Astrocyte (in vitro differentiated cells and primary cell): ENCODE measurements at regions not wholly inside any gene's neighbourhood (a gene's known extent, or its start where the extent isn't known, plus 50 kb on each side); places are given as distances from the start of the nearest gene placed in this dataset.

Source experiments
- DNase-seq: peaks from one replicate; pipeline ENCODE4 v3.0.0-alpha.2; 2010; ENCODE audit warnings: low read depth
- FAIRE-seq: peaks from 2 replicates; lab custom pipeline; 2011; peaks lifted over from hg19 to GRCh38; lab: Jason Lieb, UNC
- H2AFZ ChIP-seq: 2 replicates; pipeline ENCODE4 v1.6.0; 2012; ENCODE audit warnings: low read depth, low read length, inconsistent platforms
- H3K27ac ChIP-seq: 2 replicates; pipeline ENCODE4 v1.5.1; 2011; ENCODE audit warnings: low read depth, low read length, inconsistent platforms
- H3K27me3 ChIP-seq: 2 replicates; pipeline ENCODE4 v1.6.0; 2011; ENCODE audit warnings: low read length, inconsistent platforms; ENCODE audit not compliant: insufficient read depth
- H3K36me3 ChIP-seq: 2 replicates; pipeline ENCODE4 v1.5.1; 2011; ENCODE audit warnings: low read length, inconsistent platforms; ENCODE audit not compliant: insufficient read depth
- H3K4me1 ChIP-seq: 2 replicates; pipeline ENCODE4 v1.5.1; 2011; ENCODE audit warnings: low read length, inconsistent platforms; ENCODE audit not compliant: insufficient read depth
- H3K4me2 ChIP-seq: 2 replicates; pipeline ENCODE4 v1.6.0; 2012; ENCODE audit warnings: low read length, inconsistent platforms
- H3K4me3 ChIP-seq: 2 replicates; pipeline ENCODE4 v1.5.1; 2011; ENCODE audit warnings: low read depth, mild to moderate bottlenecking, low read length, inconsistent platforms; ENCODE audit not compliant: insufficient read depth
- H3K79me2 ChIP-seq: 2 replicates; pipeline ENCODE4 v1.6.0; 2012; ENCODE audit warnings: mild to moderate bottlenecking, low read length, inconsistent platforms; ENCODE audit not compliant: insufficient read depth
- H3K9ac ChIP-seq: 2 replicates; pipeline ENCODE4 v1.6.0; 2012; ENCODE audit warnings: mild to moderate bottlenecking, low read length, inconsistent platforms
- H3K9me3 ChIP-seq: 2 replicates; pipeline ENCODE4 v1.5.1; 2012; ENCODE audit warnings: low read depth, mild to moderate bottlenecking, low read length, inconsistent platforms; ENCODE audit not compliant: insufficient read depth
- H4K20me1 ChIP-seq: 2 replicates; pipeline ENCODE4 v1.6.0; 2012; ENCODE audit warnings: low read length, inconsistent platforms; ENCODE audit not compliant: insufficient read depth
- H3K27ac Mint-ChIP-seq: one replicate; pipeline ENCODE4 v1.8.0; 2021; ENCODE audit warnings: mild to moderate bottlenecking, mixed read lengths; ENCODE audit not compliant: unreplicated experiment
- H3K27me3 Mint-ChIP-seq: one replicate; pipeline ENCODE4 v1.8.0; 2021; ENCODE audit warnings: low read depth, mixed read lengths; ENCODE audit not compliant: unreplicated experiment
- H3K36me3 Mint-ChIP-seq: one replicate; pipeline ENCODE4 v1.8.0; 2021; ENCODE audit warnings: low read depth, mixed read lengths; ENCODE audit not compliant: unreplicated experiment
- H3K4me1 Mint-ChIP-seq: one replicate; pipeline ENCODE4 v1.8.0; 2021; ENCODE audit warnings: low read depth, mixed read lengths; ENCODE audit not compliant: unreplicated experiment
- H3K4me3 Mint-ChIP-seq: one replicate; pipeline ENCODE4 v1.8.0; 2021; ENCODE audit warnings: mild to moderate bottlenecking, moderate library complexity, mixed read lengths; ENCODE audit not compliant: unreplicated experiment
- H3K9me3 Mint-ChIP-seq: one replicate; pipeline ENCODE4 v1.8.0; 2021; ENCODE audit warnings: mild to moderate bottlenecking, mixed read lengths; ENCODE audit not compliant: unreplicated experiment
- EZH2 ChIP-seq: IDR thresholded peaks from 2 replicates; pipeline ENCODE4 v1.6.1; 2012; ENCODE audit warnings: mild to moderate bottlenecking, low read length, inconsistent platforms; ENCODE audit not compliant: insufficient read depth
- TF ChIP-seq, protein P1 (sequence below): IDR thresholded peaks from 2 replicates; pipeline ENCODE4 v1.5.1; 2011; ENCODE audit warnings: low read depth, mild to moderate bottlenecking, inconsistent platforms, low read length, moderate library complexity; ENCODE audit not compliant: insufficient read depth

DNA sequence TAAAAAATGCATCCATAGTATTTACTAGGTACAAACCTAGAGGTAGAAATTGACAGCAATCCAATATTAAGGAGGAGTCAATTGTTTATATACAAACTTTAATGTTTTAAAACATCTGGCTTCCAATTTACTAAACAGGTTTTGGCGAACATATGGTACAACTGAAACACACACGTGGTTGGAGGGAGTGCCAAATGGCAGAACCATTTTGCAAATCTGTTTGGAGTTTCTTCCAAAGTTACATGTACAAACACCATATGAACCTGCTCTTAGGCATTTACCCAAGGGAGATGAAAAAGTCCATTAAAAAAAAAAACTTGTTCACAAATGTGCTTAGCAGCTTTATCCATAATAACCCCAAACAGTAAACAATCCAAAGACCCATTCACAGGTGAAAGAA, 159.8 kb upstream of the MYOCD start:
- no peak overlapping the region for H3K9ac ChIP-seq
- H3K27me3 ChIP-seq, result no peaks in the 10 kb centered on the region
- no peaks in the 10 kb centered on the region for H3K27me3 Mint-ChIP-seq
- no peak overlapping the region for H3K4me2 ChIP-seq
- H3K4me3 Mint-ChIP-seq, result no peak overlapping the region
- H3K27ac ChIP-seq, result no peak overlapping the region
- H3K4me3 ChIP-seq, result no peak overlapping the region
- H3K9me3 Mint-ChIP-seq, result no peaks in the 10 kb centered on the region
- no peaks in the 10 kb centered on the region for H4K20me1 ChIP-seq
- H3K27ac Mint-ChIP-seq, result no peak overlapping the region
- FAIRE-seq, result no peak
- no peak for TF ChIP-seq EZH2
- TF ChIP-seq, protein P1, sequence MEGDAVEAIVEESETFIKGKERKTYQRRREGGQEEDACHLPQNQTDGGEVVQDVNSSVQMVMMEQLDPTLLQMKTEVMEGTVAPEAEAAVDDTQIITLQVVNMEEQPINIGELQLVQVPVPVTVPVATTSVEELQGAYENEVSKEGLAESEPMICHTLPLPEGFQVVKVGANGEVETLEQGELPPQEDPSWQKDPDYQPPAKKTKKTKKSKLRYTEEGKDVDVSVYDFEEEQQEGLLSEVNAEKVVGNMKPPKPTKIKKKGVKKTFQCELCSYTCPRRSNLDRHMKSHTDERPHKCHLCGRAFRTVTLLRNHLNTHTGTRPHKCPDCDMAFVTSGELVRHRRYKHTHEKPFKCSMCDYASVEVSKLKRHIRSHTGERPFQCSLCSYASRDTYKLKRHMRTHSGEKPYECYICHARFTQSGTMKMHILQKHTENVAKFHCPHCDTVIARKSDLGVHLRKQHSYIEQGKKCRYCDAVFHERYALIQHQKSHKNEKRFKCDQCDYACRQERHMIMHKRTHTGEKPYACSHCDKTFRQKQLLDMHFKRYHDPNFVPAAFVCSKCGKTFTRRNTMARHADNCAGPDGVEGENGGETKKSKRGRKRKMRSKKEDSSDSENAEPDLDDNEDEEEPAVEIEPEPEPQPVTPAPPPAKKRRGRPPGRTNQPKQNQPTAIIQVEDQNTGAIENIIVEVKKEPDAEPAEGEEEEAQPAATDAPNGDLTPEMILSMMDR, result no peak
- H3K36me3 Mint-ChIP-seq, result no peaks in the 10 kb centered on the region
- H3K9me3 ChIP-seq, result no peaks in the 10 kb centered on the region
- H3K4me1 Mint-ChIP-seq, result peaks cover 10% of the 10 kb centered on the region
- H3K4me1 ChIP-seq, result peaks cover 12% of the 10 kb centered on the region
- H3K36me3 ChIP-seq, result no peaks in the 10 kb centered on the region
- no peaks in the 10 kb centered on the region for H3K79me2 ChIP-seq
- no peak for DNase-seq
- no peak overlapping the region for H2AFZ ChIP-seq

DNA sequence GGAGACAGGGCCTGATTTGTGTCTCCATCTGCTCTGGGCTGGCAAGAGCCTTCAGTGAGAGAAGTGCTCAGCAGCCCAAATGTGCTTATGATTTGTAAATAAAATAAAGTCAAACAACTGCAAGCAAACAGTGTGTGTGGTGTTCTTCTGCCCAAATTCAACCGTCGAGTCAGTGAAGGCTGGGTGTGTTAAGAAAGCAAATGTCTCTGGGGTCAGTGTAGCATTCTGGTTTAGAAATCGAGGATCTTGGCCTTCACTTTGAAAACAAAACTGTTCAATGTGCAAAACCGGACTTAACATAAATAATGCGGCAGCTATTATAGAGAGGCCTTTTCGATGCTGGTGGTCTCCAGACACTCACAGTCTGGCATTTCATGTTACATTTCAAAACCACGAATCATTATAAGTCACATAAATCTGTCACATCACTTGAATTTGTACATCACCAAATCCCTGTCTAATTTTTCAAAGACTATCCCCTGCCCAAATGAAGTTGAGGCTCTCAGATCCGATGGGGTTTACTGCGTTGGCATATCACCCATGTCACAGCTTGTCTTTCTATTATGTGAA, 158.6 kb upstream of the MYOCD start:
- no peaks in the 10 kb centered on the region for H3K9me3 Mint-ChIP-seq
- H3K4me3 Mint-ChIP-seq, result no peak overlapping the region
- peaks cover 15% of the 10 kb centered on the region for H3K4me1 ChIP-seq
- TF ChIP-seq, protein P1, result no peak
- no peak overlapping the region for H3K27ac ChIP-seq
- peaks cover 13% of the 10 kb centered on the region for H3K4me1 Mint-ChIP-seq
- no peak overlapping the region for H3K4me3 ChIP-seq
- no peak overlapping the region for H2AFZ ChIP-seq
- H3K36me3 Mint-ChIP-seq, result no peaks in the 10 kb centered on the region
- no peaks in the 10 kb centered on the region for H3K27me3 Mint-ChIP-seq
- H3K4me2 ChIP-seq, result no peak overlapping the region
- FAIRE-seq (no peak), DNase-seq (no peak)
- H3K27me3 ChIP-seq, result no peaks in the 10 kb centered on the region
- no peaks in the 10 kb centered on the region for H3K36me3 ChIP-seq
- no peaks in the 10 kb centered on the region for H4K20me1 ChIP-seq
- H3K79me2 ChIP-seq, result no peaks in the 10 kb centered on the region
- H3K9ac ChIP-seq, result no peak overlapping the region
- no peak overlapping the region for H3K27ac Mint-ChIP-seq
- no peaks in the 10 kb centered on the region for H3K9me3 ChIP-seq

DNA sequence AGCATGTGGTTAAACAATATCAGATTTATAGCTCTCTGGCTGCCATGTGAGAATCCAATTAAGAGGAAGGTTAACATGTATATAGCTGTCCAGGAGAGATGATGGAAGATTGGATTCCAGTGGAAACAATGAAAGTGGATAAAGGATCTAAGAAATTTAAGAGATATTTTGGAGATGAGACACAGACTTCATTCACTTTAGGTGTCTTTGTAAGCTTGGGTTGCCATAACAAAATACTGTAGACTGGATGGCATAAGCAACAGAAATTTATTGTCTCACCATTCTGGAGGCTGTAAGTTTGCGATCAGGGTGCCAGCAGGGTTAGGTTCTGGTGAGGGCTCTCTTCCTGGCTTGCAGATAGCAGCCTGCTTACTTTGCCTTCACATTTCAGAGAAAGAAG, 155.9 kb upstream of the MYOCD start:
- no peak for DNase-seq
- H3K4me2 ChIP-seq, result peak overlapping the region; percentile 14
- H4K20me1 ChIP-seq, result no peaks in the 10 kb centered on the region
- Mint-ChIP-seq H3K4me1 (peaks cover 21% of the 10 kb centered on the region), H3K36me3 (no peaks in the 10 kb centered on the region), H3K27me3 (no peaks in the 10 kb centered on the region), H3K9me3 (peaks cover 1% of the 10 kb centered on the region), H3K27ac (peak overlapping the region; percentile 75), H3K4me3 (no peak overlapping the region)
- peak overlapping the region; percentile 35 for H3K27ac ChIP-seq
- no peaks in the 10 kb centered on the region for H3K79me2 ChIP-seq
- FAIRE-seq, result no peak
- no peaks in the 10 kb centered on the region for H3K9me3 ChIP-seq
- no peaks in the 10 kb centered on the region for H3K27me3 ChIP-seq
- no peak overlapping the region for H3K4me3 ChIP-seq
- no peak overlapping the region for H2AFZ ChIP-seq
- no peaks in the 10 kb centered on the region for H3K36me3 ChIP-seq
- TF ChIP-seq EZH2, result no peak
- TF ChIP-seq, protein P1, result no peak
- H3K9ac ChIP-seq, result peak overlapping the region; percentile 11
- peaks cover 24% of the 10 kb centered on the region for H3K4me1 ChIP-seq
